ENCODE measurements at regions not wholly inside any gene's neighbourhood (a gene's known extent, or its start where the extent isn't known, plus 50 kb on each side); places are given as distances from the start of the nearest gene placed in this dataset.

GRCh38 chr11:131042041-131042390 lies 125.7 kb upstream of the SNX19 start:
- no peak for DNase-seq (ENCODE audit: low read depth)
- H3K4me3 ChIP-seq (ENCODE audit: low read depth, low read length): no peak overlapping the region

GRCh38 chr11:131043251-131043650 lies 127.0 kb upstream of the SNX19 start:
- no peak overlapping the region for H3K4me3 ChIP-seq (ENCODE audit: low read depth, low read length)
- no peak for DNase-seq (ENCODE audit: low read depth)

- no peak overlapping the region for H3K4me3 ChIP-seq (ENCODE audit: low read depth, low read length)
- DNase-seq (ENCODE audit: low read depth): no peak
Observed at GRCh38 chr11:131044851-131045250, 128.6 kb upstream of the SNX19 start.

GRCh38 chr11:131052367-131052766 lies 136.1 kb upstream of the SNX19 start:
- no peak overlapping the region for H3K4me3 ChIP-seq (ENCODE audit: low read depth, low read length)
- DNase-seq (ENCODE audit: low read depth): no peak

DNA sequence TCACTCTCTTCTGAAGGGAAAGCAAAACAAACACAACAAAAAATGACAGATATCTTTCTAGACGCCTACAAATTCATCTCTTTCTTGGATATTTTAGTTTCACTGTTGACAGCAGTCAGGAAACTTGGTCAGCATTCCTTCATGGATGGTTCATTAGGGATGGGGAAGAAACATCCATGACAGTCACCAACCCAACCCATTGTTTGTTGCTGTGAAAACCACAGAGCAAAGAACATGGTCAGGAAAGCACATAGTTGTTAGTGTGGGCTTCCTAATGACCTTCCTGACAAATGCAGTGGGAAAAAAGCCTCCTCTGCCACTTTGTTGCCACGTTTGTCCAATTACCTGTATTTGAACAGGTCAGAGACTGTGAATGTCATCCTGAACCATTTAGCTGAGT lies 139.8 kb upstream of the SNX19 start:
- DNase-seq (ENCODE audit: low read depth): no peak
- no peak overlapping the region for H3K4me3 ChIP-seq (ENCODE audit: low read depth, low read length)

DNA sequence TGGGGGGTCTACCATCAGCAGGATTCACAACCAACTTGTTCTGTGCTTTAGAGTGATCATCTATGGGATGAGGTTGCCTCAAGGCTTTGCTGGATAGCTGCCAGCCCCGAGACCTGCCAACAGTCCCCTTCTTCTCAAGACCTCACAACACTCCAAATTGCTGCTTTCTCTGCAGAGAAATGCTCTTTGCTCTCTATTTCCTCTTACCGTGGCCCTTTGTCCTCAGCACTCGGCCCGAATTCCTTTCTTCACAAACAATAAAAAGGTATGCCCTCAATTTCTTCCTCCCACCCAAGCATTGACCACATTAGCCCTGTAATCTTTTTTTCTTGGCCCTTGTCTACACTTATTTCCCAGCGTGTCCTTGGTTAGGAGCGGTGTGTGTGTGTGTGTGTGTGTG lies 147.4 kb upstream of the SNX19 start:
- no peak for DNase-seq (ENCODE audit: low read depth)
- H3K4me3 ChIP-seq (ENCODE audit: low read depth, low read length): no peak overlapping the region

DNA sequence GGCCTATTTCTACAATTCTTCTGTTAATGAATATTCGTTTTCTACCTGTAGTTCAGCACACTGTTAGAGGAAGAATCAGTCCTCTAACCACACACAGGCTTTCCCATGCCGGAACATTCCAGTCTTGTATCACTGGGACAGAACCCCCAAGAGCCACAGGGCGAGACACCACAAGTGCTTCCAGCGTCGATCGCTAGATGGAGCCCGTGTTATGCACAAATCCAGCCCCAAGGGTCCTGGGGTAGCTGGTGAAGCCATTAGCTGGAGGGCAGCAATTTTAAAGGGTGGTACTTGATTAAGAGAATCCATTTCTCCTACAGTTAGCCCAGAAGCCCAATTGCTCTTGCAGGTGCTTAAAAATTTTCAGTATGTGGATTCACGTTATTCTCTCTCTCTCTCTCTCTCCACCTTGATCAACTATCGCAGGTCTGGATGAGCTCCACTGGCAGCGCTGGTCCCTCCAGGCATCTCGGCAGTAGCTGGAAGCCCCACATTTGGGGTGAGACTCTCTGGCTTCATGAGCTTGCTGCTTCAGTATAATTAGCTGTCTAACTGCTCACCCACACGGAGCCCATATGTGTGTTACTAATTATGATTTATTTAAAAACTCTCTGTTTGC lies 148.2 kb upstream of the SNX19 start:
- DNase-seq (ENCODE audit: low read depth): peak; percentile 27
- H3K4me3 ChIP-seq (ENCODE audit: low read depth, low read length): no peak overlapping the region

GRCh38 chr11:131065435-131066413 lies 149.4 kb upstream of the SNX19 start:
- no peak overlapping the region for H3K4me3 ChIP-seq (ENCODE audit: low read depth, low read length)
- no peak for DNase-seq (ENCODE audit: low read depth)

GRCh38 chr11:131066551-131066950 lies 150.3 kb upstream of the SNX19 start:
- no peak overlapping the region for H3K4me3 ChIP-seq (ENCODE audit: low read depth, low read length)
- no peak for DNase-seq (ENCODE audit: low read depth)

DNA sequence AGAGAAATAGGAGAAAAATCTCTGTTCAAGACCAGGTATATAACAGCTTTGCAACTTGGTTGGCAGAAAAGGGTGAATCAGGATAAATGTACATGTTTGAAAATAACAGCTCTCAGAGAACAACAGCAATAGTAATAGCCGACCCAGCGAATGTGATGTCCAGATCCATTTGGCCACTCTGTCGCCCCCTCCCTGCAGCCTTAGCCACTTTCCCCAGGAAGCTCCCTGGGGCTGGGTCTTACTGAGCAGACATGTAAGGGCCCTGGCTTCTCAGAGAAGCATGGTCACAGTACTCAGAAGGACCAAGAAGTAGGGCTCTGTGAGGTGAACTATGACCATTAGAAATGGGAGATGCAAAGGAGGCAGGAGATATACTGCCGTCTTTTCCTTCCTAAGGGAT lies 154.1 kb upstream of the SNX19 start:
- no peak overlapping the region for H3K4me3 ChIP-seq (ENCODE audit: low read depth, low read length)
- no peak for DNase-seq (ENCODE audit: low read depth)

GRCh38 chr11:131073167-131073566 lies 156.9 kb upstream of the SNX19 start:
- no peak overlapping the region for H3K4me3 ChIP-seq (ENCODE audit: low read depth, low read length)
- no peak for DNase-seq (ENCODE audit: low read depth)

GRCh38 chr11:131074573-131074972 lies 158.3 kb upstream of the SNX19 start:
- no peak overlapping the region for H3K4me3 ChIP-seq (ENCODE audit: low read depth, low read length)
- no peak for DNase-seq (ENCODE audit: low read depth)

DNA sequence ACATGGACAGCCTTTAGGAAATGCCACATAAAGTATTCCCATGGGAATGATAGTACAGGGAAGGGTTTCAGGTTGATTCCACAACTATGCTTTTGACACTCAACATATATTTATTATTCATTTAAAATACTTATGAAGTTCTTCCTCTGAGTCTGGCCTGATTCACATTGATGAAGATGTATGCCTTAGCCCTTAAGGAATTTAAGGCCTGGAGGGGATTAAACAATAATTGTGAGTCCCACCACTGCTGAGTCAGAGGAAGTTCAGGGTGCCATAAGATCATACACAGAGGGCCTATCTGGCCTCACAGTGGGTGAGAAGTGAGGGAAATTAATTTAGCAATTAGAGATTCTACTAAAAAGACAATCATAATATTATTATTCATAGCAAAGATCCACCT lies 161.1 kb upstream of the SNX19 start:
- no peak for DNase-seq (ENCODE audit: low read depth)
- H3K4me3 ChIP-seq (ENCODE audit: low read depth, low read length): no peak overlapping the region

DNA sequence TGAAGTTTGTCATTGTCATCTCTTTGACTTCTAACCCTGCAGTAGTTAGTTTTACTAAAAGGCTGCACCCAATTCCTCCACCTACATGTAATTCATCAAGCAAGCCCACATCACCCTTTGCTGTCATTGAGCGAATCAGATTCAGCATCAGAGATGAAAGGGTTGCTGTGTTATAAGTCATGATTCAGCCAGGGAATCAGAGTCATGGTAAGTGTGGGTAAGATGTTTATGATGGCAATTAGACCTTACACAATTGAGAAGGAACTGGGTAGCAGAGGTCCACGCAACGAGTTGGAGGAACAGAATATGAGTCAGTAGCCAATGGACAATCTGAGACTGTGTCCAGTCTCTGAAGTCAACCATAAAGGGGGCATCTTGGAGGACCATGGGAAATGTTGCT lies 162.8 kb upstream of the SNX19 start:
- DNase-seq (ENCODE audit: low read depth): no peak
- H3K4me3 ChIP-seq (ENCODE audit: low read depth, low read length): no peak overlapping the region

DNA sequence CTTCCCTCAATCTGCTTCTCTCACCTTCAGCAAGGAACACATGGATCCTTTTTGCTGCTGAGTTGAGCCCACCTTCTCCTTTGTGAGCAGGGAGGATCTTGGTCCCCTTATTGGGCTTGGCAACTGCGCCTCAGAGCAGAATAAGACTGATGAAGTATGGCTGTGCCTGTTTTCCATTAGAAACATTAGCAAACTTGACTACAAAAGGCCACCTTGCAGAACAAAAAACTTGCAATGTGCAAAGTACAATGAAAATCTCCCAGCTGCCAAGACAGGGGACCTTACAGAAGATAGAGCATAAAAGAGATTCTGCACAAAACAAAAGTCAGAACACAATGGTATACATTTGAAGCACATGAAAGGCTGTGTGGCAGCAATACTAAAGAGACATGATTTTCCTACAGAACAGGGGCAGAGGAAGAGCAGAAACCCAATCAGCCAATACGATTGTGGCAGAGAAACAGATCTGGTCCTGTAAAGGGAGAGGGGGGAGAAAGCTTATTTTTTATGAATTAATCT lies 173.5 kb upstream of the SNX19 start:
- H3K4me3 ChIP-seq (ENCODE audit: low read depth, low read length): no peak overlapping the region
- DNase-seq (ENCODE audit: low read depth): no peak

- no peak overlapping the region for H3K4me3 ChIP-seq (ENCODE audit: low read depth, low read length)
- no peak for DNase-seq (ENCODE audit: low read depth)
Observed at GRCh38 chr11:131092469-131092868, 176.2 kb upstream of the SNX19 start.

GRCh38 chr11:131094827-131095226 lies 178.5 kb upstream of the SNX19 start:
- H3K4me3 ChIP-seq (ENCODE audit: low read depth, low read length): no peak overlapping the region
- DNase-seq (ENCODE audit: low read depth): no peak

DNA sequence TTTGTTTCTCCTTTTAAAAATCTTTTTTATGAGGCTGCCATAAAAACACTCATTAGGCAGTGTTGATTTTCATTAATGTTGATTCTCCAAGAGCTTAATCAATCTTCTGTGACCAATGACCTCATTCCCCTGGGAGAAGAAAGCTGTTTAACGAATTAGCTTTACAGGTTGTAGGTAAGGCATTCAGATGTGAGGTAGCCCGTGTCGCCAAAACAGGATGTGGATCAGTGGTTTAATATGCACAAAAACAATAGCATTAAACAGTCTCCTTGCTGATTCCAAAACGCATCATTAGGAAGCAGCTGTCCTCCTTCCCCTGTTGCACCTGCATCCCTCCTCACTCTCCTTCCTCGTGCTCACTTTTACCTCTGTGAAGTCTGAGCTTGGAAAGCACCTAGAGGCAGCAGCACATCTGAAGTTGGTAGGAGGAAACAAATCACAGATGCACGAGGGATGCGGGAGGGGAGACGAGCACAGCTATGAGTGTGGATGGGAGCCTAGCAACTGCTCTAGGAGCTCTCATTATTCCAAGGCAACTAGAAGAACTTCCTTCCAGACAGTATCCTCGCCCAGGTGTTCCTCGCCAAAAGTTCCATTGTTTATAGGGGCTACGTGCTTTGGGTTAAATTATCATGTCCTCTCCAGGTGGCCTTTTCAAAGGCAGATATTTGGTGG lies 179.4 kb upstream of the SNX19 start:
- no peak for DNase-seq (ENCODE audit: low read depth)
- H3K4me3 ChIP-seq (ENCODE audit: low read depth, low read length): no peak overlapping the region

DNA sequence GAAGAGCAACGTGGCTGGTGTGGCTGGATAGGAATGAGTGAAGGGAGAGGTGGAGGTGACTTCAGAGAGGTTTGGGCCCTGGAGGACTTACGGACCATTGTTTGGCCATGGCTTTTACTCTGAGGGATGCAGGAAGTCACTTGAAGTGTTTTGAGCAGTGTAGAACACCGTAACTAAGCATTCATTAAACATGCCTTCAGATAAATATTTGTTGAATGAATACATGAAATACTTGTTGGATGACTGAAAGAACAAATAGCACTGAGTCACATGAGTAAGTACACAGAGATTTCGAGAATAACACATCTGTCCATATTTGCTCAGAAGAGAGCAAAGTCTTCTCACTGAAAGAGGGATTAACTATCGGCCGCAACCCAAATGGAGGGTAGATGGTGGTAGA lies 182.7 kb upstream of the SNX19 start:
- H3K4me3 ChIP-seq (ENCODE audit: low read depth, low read length): no peak overlapping the region
- DNase-seq (ENCODE audit: low read depth): no peak

DNA sequence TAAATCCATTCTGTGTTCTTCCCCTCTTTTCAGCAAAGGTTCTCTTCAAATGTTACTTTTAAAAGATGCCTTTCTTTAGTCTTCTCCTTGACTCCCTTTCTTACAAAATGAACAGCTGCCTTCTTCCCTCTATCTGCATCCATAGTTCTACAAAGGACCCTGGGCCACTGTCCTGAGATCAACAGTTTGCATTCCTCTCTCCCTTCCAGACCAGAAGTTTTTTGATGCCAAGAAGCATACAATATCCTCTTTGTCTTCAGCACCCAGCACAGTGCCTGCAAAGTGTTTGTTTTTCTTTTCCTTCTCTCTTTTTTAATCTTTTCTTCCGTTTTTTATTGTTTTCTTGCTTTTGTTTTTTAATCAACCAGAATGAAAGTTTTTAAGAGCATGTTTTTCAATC lies 183.5 kb upstream of the SNX19 start:
- no peak for DNase-seq (ENCODE audit: low read depth)
- no peak overlapping the region for H3K4me3 ChIP-seq (ENCODE audit: low read depth, low read length)

All from skeletal muscle cell (primary cell).